SK-N-SH (cell line): ENCODE measurements at regions not wholly inside any gene's neighbourhood (a gene's known extent, or its start where the extent isn't known, plus 50 kb on each side); places are given as distances from the start of the nearest gene placed in this dataset.

Source experiments
- CTCF ChIP-seq: fragments of 200-600 bp; sonication (generic); IDR thresholded peaks from 2 replicates; pipeline ENCODE4 v1.6.1; 2017; ENCODE audit warnings: antibody characterized with exemption, mild to moderate bottlenecking, moderate library complexity
- EZH2phosphoT487 ChIP-seq: fragments of 200-600 bp; sonication (generic); IDR thresholded peaks from 2 replicates; pipeline ENCODE4 v1.6.1; 2017; ENCODE audit warnings: low read depth, mixed run types, mild to moderate bottlenecking, antibody characterized with exemption, moderate library complexity, borderline replicate concordance
- GABPA ChIP-seq: IDR thresholded peaks from 2 replicates; pipeline ENCODE4 v1.4.0; 2012; ENCODE audit warnings: low read depth, mild to moderate bottlenecking
- MAX ChIP-seq: IDR thresholded peaks from 2 replicates; pipeline ENCODE4 v1.4.0; 2012; ENCODE audit warnings: low read depth
- ZBTB33 ChIP-seq: IDR thresholded peaks from 2 replicates; pipeline ENCODE4 v1.4.0; 2012; ENCODE audit warnings: low read depth, borderline replicate concordance

- TF ChIP-seq MAX, result no peak
- no peak for TF ChIP-seq CTCF
- TF ChIP-seq GABPA, result no peak
- no peak for TF ChIP-seq EZH2phosphoT487
- TF ChIP-seq ZBTB33, result no peak
Measured at GRCh38 chr3:14336749-14337598, 65.4 kb upstream of the SLC6A6 start.
